AG10803 (cell line): ENCODE measurements at regions not wholly inside any gene's neighbourhood (a gene's known extent, or its start where the extent isn't known, plus 50 kb on each side); places are given as distances from the start of the nearest gene placed in this dataset.
"Not testable (repeated sequence)": the region's sequence is repeated elsewhere in the genome, so short reads cannot be mapped to it uniquely, and the experiment has no call there.

Experiments
- DNase-seq: peaks from one replicate; pipeline ENCODE4 v3.0.0; 2010; ENCODE audit warnings: low read depth
- H3K4me3 ChIP-seq: 2 replicates; pipeline ENCODE4 v1.5.1; 2011; ENCODE audit warnings: mild to moderate bottlenecking, low read length, control low read depth
- CTCF ChIP-seq: conservative IDR thresholded peaks from 2 replicates; pipeline ENCODE4 v1.5.1; 2011; ENCODE audit warnings: mild to moderate bottlenecking, low read length, control low read depth, inconsistent platforms

GRCh38 chr11:11202885-11203284 is 150.2 kb downstream of the CSNK2A3 start:
- no peak for DNase-seq
- TF ChIP-seq CTCF, result no peak
- H3K4me3 ChIP-seq, result no peak overlapping the region

GRCh38 chr11:11201302-11201701 is 151.7 kb downstream of the CSNK2A3 start:
- H3K4me3 ChIP-seq, DNase-seq: not testable (repeated sequence)

GRCh38 chr11:11192541-11192940 is 160.5 kb downstream of the CSNK2A3 start:
- TF ChIP-seq CTCF, result no peak
- no peak for DNase-seq

GRCh38 chr11:11189506-11189905 is 163.5 kb downstream of the CSNK2A3 start:
- DNase-seq, result no peak
- H3K4me3 ChIP-seq, result no peak overlapping the region
- TF ChIP-seq CTCF, result no peak

More at GRCh38 chr11:11192541-11192940, 160.5 kb downstream of the CSNK2A3 start:
- H3K4me3 ChIP-seq, result no peak overlapping the region

GRCh38 chr11:11186249-11186648 is 166.8 kb downstream of the CSNK2A3 start:
- TF ChIP-seq CTCF, result no peak
- DNase-seq, result no peak
- no peak overlapping the region for H3K4me3 ChIP-seq

- no peak for DNase-seq
- no peak overlapping the region for H3K4me3 ChIP-seq
- no peak for TF ChIP-seq CTCF
Measured at GRCh38 chr11:11182261-11182660, 170.8 kb downstream of the CSNK2A3 start.

- no peak for TF ChIP-seq CTCF
- DNase-seq, result peak; percentile 68
- H3K4me3 ChIP-seq, result no peak overlapping the region
Measured at GRCh38 chr11:11178671-11179638, 174.1 kb downstream of the CSNK2A3 start.
